ENCODE measurements at regions not wholly inside any gene's neighbourhood (a gene's known extent, or its start where the extent isn't known, plus 50 kb on each side); places are given as distances from the start of the nearest gene placed in this dataset.

- TF ChIP-seq FOXP2 (optimal IDR thresholded peaks at IDR 0.05; ENCODE audit: borderline replicate concordance, extremely low read depth, extremely low read length, insufficient read depth) (no peak), POLR2AphosphoS5 (IDR thresholded peaks at IDR 0.05; ENCODE audit: low read depth, low read length) (no peak), REST (IDR thresholded peaks at IDR 0.05; ENCODE audit: insufficient read depth in 1 of 2, low read depth in 2 of 2, low read length in 2 of 2) (no peak), TAF1 (IDR thresholded peaks at IDR 0.05; ENCODE audit: borderline replicate concordance, insufficient read depth, low read length) (no peak), SIN3A (IDR thresholded peaks at IDR 0.05; ENCODE audit: borderline replicate concordance, insufficient read depth, low read length) (no peak)
These were observed 205.7 kb downstream of the SNX19 start for GRCh38 chr11:130710497-130711012.

GRCh38 chr11:130711193-130711592 is 205.1 kb downstream of the SNX19 start:
- TF ChIP-seq SIN3A (IDR thresholded peaks at IDR 0.05; ENCODE audit: borderline replicate concordance, insufficient read depth, low read length) (no peak), FOXP2 (optimal IDR thresholded peaks at IDR 0.05; ENCODE audit: borderline replicate concordance, extremely low read depth, extremely low read length, insufficient read depth) (no peak)

- TF ChIP-seq FOXP2 (optimal IDR thresholded peaks at IDR 0.05; ENCODE audit: borderline replicate concordance, extremely low read depth, extremely low read length, insufficient read depth) (no peak), SIN3A (IDR thresholded peaks at IDR 0.05; ENCODE audit: borderline replicate concordance, insufficient read depth, low read length) (no peak), REST (IDR thresholded peaks at IDR 0.05; ENCODE audit: insufficient read depth in 1 of 2, low read depth in 2 of 2, low read length in 2 of 2) (no peak), TAF1 (IDR thresholded peaks at IDR 0.05; ENCODE audit: borderline replicate concordance, insufficient read depth, low read length) (no peak), POLR2AphosphoS5 (IDR thresholded peaks at IDR 0.05; ENCODE audit: low read depth, low read length) (no peak)
These were observed 203.8 kb downstream of the SNX19 start for GRCh38 chr11:130712480-130712879.

- TF ChIP-seq REST (IDR thresholded peaks at IDR 0.05; ENCODE audit: insufficient read depth in 1 of 2, low read depth in 2 of 2, low read length in 2 of 2) (no peak), TAF1 (IDR thresholded peaks at IDR 0.05; ENCODE audit: borderline replicate concordance, insufficient read depth, low read length) (no peak), SIN3A (IDR thresholded peaks at IDR 0.05; ENCODE audit: borderline replicate concordance, insufficient read depth, low read length) (no peak), POLR2AphosphoS5 (IDR thresholded peaks at IDR 0.05; ENCODE audit: low read depth, low read length) (no peak), FOXP2 (optimal IDR thresholded peaks at IDR 0.05; ENCODE audit: borderline replicate concordance, extremely low read depth, extremely low read length, insufficient read depth) (no peak)
These were observed 201.0 kb downstream of the SNX19 start for GRCh38 chr11:130715085-130715876.

GRCh38 chr11:130715877-130716220 is 200.4 kb downstream of the SNX19 start:
- TF ChIP-seq FOXP2 (optimal IDR thresholded peaks at IDR 0.05; ENCODE audit: borderline replicate concordance, extremely low read depth, extremely low read length, insufficient read depth) (no peak), SIN3A (IDR thresholded peaks at IDR 0.05; ENCODE audit: borderline replicate concordance, insufficient read depth, low read length) (no peak), TAF1 (IDR thresholded peaks at IDR 0.05; ENCODE audit: borderline replicate concordance, insufficient read depth, low read length) (no peak), POLR2AphosphoS5 (IDR thresholded peaks at IDR 0.05; ENCODE audit: low read depth, low read length) (no peak), REST (IDR thresholded peaks at IDR 0.05; ENCODE audit: insufficient read depth in 1 of 2, low read depth in 2 of 2, low read length in 2 of 2) (no peak)

Data from PFSK-1 (cell line).